ENCODE measurements at regions not wholly inside any gene's neighbourhood (a gene's known extent, or its start where the extent isn't known, plus 50 kb on each side); places are given as distances from the start of the nearest gene placed in this dataset.

GRCh38 chr10:58010073-58010702 lies 257.5 kb downstream of the IPMK start:
- DNase-seq: no peak

- DNase-seq: no peak
Observed at GRCh38 chr10:58003945-58004344, 263.7 kb downstream of the IPMK start.

- no peak for DNase-seq
Observed at GRCh38 chr10:58001159-58001558, 266.5 kb downstream of the IPMK start.

- DNase-seq: no peak
Observed at GRCh38 chr10:57996536-57996935, 271.2 kb downstream of the IPMK start.

- no peak for DNase-seq
Observed at GRCh38 chr10:57993302-57993701, 274.4 kb downstream of the IPMK start.

- DNase-seq: no peak
Observed at GRCh38 chr10:57992321-57993077, 275.2 kb downstream of the IPMK start.

GRCh38 chr10:57988964-57989363 lies 278.7 kb downstream of the IPMK start:
- DNase-seq: no peak

- no peak for DNase-seq
Observed at GRCh38 chr10:57987055-57987721, 280.5 kb downstream of the IPMK start.

- no peak for DNase-seq
Observed at GRCh38 chr10:57986422-57986821, 281.3 kb downstream of the IPMK start.

- DNase-seq: no peak
Observed at GRCh38 chr10:57983281-57983791, 284.4 kb downstream of the IPMK start.

GRCh38 chr10:57982091-57982490 lies 285.6 kb downstream of the IPMK start:
- DNase-seq: no peak

- no peak for DNase-seq
Observed at GRCh38 chr10:57979956-57980355, 287.7 kb downstream of the IPMK start.

- DNase-seq: no peak
Observed at GRCh38 chr10:57979491-57979890, 288.2 kb downstream of the IPMK start.

- DNase-seq: no peak
Observed at GRCh38 chr10:57977262-57977661, 290.4 kb downstream of the IPMK start.

GRCh38 chr10:57973451-57973850 lies 294.2 kb downstream of the IPMK start:
- DNase-seq: no peak

GRCh38 chr10:57972783-57973182 lies 294.9 kb downstream of the IPMK start:
- no peak for DNase-seq

- DNase-seq: no peak
Observed at GRCh38 chr10:57968328-57969016, 299.2 kb downstream of the IPMK start.

GRCh38 chr10:57964351-57964750 lies 303.3 kb downstream of the IPMK start:
- DNase-seq: no peak

- DNase-seq: no peak
Observed at GRCh38 chr10:57963546-57963945, 304.1 kb downstream of the IPMK start.

- DNase-seq: no peak
Observed at GRCh38 chr10:57962839-57963238, 304.9 kb downstream of the IPMK start.

- no peak for DNase-seq
Observed at GRCh38 chr10:57961487-57961886, 306.2 kb downstream of the IPMK start.

GRCh38 chr10:57960406-57960805 lies 307.3 kb downstream of the IPMK start:
- no peak for DNase-seq

- no peak for DNase-seq
Observed at GRCh38 chr10:57959318-57960006, 308.2 kb downstream of the IPMK start.

Data from activated CD4-positive, alpha-beta T cell treated with anti-CD3 and anti-CD28 coated beads, Interleukin-2, Interleukin-6, amounts not matched to agents 100 ng/mL and 50 ng/mL, durations not matched to agents 16 hours and 8 hours (primary cell).